Activated B cell treated with CpG ODN at 0.5 μM for 24 hours (primary cell): ENCODE measurements at regions not wholly inside any gene's neighbourhood (a gene's known extent, or its start where the extent isn't known, plus 50 kb on each side); places are given as distances from the start of the nearest gene placed in this dataset.
"Not testable (repeated sequence)": the region's sequence is repeated elsewhere in the genome, so short reads cannot be mapped to it uniquely, and the experiment has no call there.

Experiments used
- ATAC-seq: fragments of 200-7000 bp; cut with Tn5 transposase; one replicate; pipeline ENCODE4 v1.10.0; 2021; ENCODE audit warnings: low read depth, mild to moderate bottlenecking, moderate library complexity
- CTCF ChIA-PET: fragments of 350-600 bp; sonication (Branson Sonifier 250); formaldehyde crosslinking; loops from one replicate; lab custom pipeline; 2021; ENCODE audit warnings: antibody characterized with exemption; lab: Charles Lee
- POLR2A ChIA-PET: fragments of 350-600 bp; sonication (Branson Sonifier 250); formaldehyde crosslinking; loops from one replicate; lab custom pipeline; 2021; ENCODE audit warnings: antibody characterized with exemption; lab: Charles Lee
- DNase-seq: peaks from one replicate; pipeline ENCODE4 v3.0.0; 2022
- H3K27ac Mint-ChIP-seq: one replicate; pipeline ENCODE4 v1.8.0; 2020; ENCODE audit warnings: mixed read lengths
- H3K27me3 Mint-ChIP-seq: one replicate; pipeline ENCODE4 v1.8.0; 2021; ENCODE audit warnings: mixed read lengths
- H3K36me3 Mint-ChIP-seq: one replicate; pipeline ENCODE4 v1.8.0; 2021; ENCODE audit warnings: low read depth, mixed read lengths
- H3K4me1 Mint-ChIP-seq: one replicate; pipeline ENCODE4 v1.8.0; 2021; ENCODE audit warnings: mixed read lengths
- H3K4me3 Mint-ChIP-seq: one replicate; pipeline ENCODE4 v1.8.0; 2020; ENCODE audit warnings: mild to moderate bottlenecking, mixed read lengths
- H3K9me3 Mint-ChIP-seq: one replicate; pipeline ENCODE4 v1.8.0; 2020; ENCODE audit warnings: mixed read lengths
- intact Hi-C: fragments of 100-400 bp; cut with micrococcal nuclease; formaldehyde crosslinking; loops from one replicate; pipeline ENCODE4 v1.15.1; 2024
- TF ChIP-seq, protein P1 (sequence below): fragments of 200-600 bp; IDR thresholded peaks from one replicate; pipeline ENCODE4 v1.8.0; 2022; ENCODE audit warnings: antibody characterized with exemption, mild to moderate bottlenecking

DNA sequence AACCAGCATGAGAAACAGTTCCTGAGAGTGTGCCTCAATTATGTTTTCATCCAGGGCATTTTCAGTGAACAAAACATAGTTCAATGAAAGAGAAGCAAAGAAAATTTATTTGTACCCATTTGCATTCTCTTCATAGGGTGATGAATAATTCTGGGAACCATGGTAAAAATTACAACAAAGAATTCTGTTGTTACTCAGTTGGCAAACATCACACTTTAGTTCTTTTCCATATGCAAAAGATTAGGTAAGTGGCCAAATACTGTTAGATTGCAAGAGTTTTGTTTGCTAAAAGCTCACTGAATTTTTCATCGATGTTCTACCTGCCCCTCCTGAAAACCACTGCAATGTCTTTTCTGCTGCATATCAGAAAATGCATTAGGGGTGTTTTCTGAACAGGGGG is 132.4 kb upstream of the RGS6 start:
- POLR2A ChIA-PET: no interaction called here
- Mint-ChIP-seq H3K36me3 (no peaks in the 10 kb centered on the region), H3K9me3 (no peaks in the 10 kb centered on the region), H3K4me3 (no peak overlapping the region), H3K27ac (no peak overlapping the region), H3K4me1 (no peaks in the 10 kb centered on the region), H3K27me3 (peaks cover 15% of the 10 kb centered on the region)
- CTCF ChIA-PET: no interaction called here
- DNase-seq (no peak), ATAC-seq (no peak)
- TF ChIP-seq, protein P1, sequence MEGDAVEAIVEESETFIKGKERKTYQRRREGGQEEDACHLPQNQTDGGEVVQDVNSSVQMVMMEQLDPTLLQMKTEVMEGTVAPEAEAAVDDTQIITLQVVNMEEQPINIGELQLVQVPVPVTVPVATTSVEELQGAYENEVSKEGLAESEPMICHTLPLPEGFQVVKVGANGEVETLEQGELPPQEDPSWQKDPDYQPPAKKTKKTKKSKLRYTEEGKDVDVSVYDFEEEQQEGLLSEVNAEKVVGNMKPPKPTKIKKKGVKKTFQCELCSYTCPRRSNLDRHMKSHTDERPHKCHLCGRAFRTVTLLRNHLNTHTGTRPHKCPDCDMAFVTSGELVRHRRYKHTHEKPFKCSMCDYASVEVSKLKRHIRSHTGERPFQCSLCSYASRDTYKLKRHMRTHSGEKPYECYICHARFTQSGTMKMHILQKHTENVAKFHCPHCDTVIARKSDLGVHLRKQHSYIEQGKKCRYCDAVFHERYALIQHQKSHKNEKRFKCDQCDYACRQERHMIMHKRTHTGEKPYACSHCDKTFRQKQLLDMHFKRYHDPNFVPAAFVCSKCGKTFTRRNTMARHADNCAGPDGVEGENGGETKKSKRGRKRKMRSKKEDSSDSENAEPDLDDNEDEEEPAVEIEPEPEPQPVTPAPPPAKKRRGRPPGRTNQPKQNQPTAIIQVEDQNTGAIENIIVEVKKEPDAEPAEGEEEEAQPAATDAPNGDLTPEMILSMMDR: no peak
- intact Hi-C loops: no loop called here

DNA sequence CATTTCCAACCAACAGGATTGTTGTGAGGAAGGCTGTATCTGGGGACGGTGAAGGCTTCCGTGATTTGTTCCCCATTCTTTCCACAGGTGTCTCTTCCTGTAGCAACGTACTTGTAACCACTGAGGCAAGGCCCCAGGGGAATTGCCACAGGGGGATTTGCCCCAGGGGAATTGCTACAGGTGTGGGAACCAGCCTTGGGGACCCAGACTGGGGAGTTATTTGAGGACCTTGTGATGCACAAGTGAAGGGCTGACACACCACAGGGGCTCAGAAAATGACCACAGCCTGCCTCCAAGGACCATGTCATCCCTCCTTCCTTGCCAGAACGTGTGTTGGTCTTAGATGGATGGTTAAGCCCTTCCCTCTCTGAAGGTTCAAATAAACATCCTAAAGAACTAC is 131.4 kb upstream of the RGS6 start:
- ATAC-seq (no peak), DNase-seq (no peak)
- ChIA-PET CTCF (no interaction called here), POLR2A (no interaction called here)
- Mint-ChIP-seq H3K4me3 (no peak overlapping the region), H3K9me3 (no peaks in the 10 kb centered on the region), H3K4me1 (no peaks in the 10 kb centered on the region), H3K27ac (no peak overlapping the region), H3K27me3 (peaks cover 13% of the 10 kb centered on the region), H3K36me3 (no peaks in the 10 kb centered on the region)
- intact Hi-C loops: no loop called here
- TF ChIP-seq, protein P1: no peak

DNA sequence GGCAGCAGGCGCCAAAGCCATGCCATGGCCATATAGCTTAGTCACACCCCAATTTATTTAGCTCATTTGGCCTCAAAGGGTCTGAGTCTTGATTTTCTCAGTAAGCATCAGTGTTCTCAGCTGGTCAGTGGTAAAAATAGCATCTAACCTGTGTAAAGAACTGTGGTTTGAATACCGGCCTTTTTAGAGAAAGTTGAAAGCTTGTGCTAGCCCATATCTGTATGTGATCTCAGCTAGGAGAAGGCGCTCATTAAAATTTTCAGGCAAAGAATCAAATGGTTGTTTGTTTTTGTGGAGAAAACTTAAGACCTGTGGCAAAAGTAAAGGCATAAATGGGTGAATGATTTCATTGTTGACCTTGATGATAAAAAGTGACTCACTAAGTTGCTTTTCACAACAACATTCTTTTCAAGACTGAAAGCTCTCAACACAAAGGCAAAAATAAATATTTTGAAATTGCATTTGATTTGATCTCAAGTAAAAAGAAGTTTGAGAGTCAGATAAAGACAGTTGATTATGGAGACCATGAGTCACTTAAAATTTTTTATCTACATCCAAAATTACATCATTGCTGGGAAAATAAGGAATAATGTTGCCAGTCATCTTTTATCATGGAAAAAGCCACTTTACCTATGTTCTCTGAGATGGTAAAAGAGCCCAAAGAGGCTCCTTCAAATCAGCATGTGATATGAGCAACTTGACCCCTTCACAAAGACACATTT is 128.5 kb upstream of the RGS6 start:
- no peak for DNase-seq
- Mint-ChIP-seq H3K27ac (no peak overlapping the region), H3K36me3 (no peaks in the 10 kb centered on the region), H3K4me1 (no peaks in the 10 kb centered on the region), H3K9me3 (no peaks in the 10 kb centered on the region), H3K4me3 (no peak overlapping the region), H3K27me3 (peaks cover 21% of the 10 kb centered on the region)
- intact Hi-C loops: no loop called here
- ATAC-seq: no peak
- TF ChIP-seq, protein P1: no peak
- POLR2A ChIA-PET: no interaction called here
- CTCF ChIA-PET: no interaction called here

DNA sequence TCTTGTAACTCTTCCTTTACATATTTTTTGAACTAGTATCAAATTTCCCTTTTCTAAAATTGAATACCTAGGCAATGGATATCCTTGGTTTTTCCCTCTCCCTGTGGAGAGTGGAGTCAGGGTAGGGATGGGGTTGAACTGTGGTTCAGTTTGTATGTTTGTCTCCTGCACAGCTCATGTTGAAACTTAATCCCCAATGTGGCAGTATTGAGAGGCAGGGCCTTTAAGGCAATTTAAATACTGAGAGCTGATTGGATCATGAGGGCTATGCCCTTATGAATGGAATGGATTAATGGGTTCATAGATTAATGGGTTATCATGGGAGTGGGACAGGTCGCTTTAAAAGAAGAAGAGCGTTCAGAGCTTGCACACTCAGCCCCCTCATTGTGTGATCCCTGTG is 127.2 kb upstream of the RGS6 start:
- Mint-ChIP-seq H3K36me3 (no peaks in the 10 kb centered on the region), H3K27ac (no peak overlapping the region), H3K4me3 (no peak overlapping the region), H3K9me3 (peaks cover 5% of the 10 kb centered on the region), H3K4me1 (no peaks in the 10 kb centered on the region), H3K27me3 (peaks cover 22% of the 10 kb centered on the region)
- ChIA-PET POLR2A (interaction anchor here (0.6 kb wide), 1 partner anchor 401 kb away, joined by 4 read pairs; no protein-coding TSS in a partner anchor), CTCF (no interaction called here)
- intact Hi-C loops: no loop called here
- TF ChIP-seq, protein P1: no peak
- ATAC-seq (no peak), DNase-seq (no peak)

DNA sequence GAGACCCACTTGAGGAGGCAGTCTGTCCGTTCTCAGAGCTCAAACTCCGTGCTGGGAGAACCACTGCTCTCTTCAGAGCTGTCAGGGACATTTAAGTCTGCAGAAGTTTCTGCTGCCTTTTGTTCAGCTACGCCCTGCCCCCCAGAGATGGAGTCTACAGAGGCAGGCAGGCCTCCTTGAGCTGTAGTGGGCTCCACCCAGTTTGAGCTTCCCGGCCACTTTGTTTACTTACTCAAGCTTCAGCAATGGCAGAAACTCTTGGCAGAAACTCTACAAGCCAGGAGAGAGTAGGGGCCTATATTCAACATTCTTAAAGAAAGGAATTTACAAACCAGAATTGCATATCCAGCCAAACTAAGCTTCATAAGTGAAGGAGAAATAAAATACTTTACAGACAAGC is 125.2 kb upstream of the RGS6 start:
- Mint-ChIP-seq H3K9me3 (peaks cover 13% of the 10 kb centered on the region), H3K27me3 (peaks cover 18% of the 10 kb centered on the region)
- DNase-seq, H3K4me1 Mint-ChIP-seq, POLR2A ChIA-PET, H3K36me3 Mint-ChIP-seq, ATAC-seq, H3K27ac Mint-ChIP-seq, CTCF ChIA-PET, H3K4me3 Mint-ChIP-seq, intact Hi-C loops: not testable (repeated sequence)

DNA sequence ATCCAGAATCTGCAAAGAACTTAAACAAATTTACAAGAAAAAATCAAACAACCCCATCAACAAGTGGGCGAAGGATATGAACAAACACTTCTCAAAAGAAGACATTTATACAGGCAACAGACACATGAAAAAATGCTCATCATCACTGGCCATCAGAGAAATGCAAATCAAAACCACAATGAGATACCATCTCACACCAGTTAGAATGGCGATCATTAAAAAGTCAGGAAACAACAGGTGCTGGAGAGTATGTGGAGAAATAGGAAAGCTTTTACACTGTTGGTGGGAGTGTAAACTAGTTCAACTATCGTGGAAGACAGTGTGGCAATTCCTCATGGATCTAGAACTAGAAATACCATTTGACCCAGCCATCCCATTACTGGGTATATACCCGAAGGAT is 121.4 kb upstream of the RGS6 start:
- POLR2A ChIA-PET, ATAC-seq, intact Hi-C loops, H3K4me1 Mint-ChIP-seq, H3K4me3 Mint-ChIP-seq, H3K27ac Mint-ChIP-seq, CTCF ChIA-PET, DNase-seq, H3K36me3 Mint-ChIP-seq: not testable (repeated sequence)
- Mint-ChIP-seq H3K27me3 (peaks cover 14% of the 10 kb centered on the region), H3K9me3 (peaks cover 13% of the 10 kb centered on the region)
